C4-2B (cell line): ENCODE measurements at regions not wholly inside any gene's neighbourhood (a gene's known extent, or its start where the extent isn't known, plus 50 kb on each side); places are given as distances from the start of the nearest gene placed in this dataset.

Source experiments
- CTCF ChIP-seq: fragments of 450-650 bp; conservative IDR thresholded peaks from 2 replicates; pipeline ENCODE4 v1.5.1; 2017; ENCODE audit warnings: mild to moderate bottlenecking
- ZFX ChIP-seq: fragments of 450-650 bp; IDR thresholded peaks from 2 replicates; pipeline ENCODE4 v1.6.1; 2017

DNA sequence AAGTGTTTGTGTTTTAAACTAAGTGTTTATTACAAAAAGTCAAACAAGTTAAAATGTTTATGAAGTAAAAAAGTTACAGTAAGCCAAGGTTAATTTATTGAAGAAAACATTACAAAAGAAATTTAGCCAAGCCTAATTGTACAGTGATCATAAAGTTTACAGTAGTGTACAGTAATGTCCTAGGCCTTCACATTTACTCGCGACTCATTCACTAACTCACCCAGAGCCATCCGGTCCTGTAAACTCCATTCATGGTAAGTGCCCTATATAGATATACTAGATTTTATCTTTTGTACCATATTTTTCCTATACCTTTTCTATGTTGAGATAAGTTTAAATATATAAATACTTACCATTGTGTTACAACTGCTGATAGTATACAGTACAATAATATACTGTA, 481.8 kb upstream of the TENM4 start:
- no peak for TF ChIP-seq CTCF
- TF ChIP-seq ZFX = no peak
